ENCODE measurements at regions not wholly inside any gene's neighbourhood (a gene's known extent, or its start where the extent isn't known, plus 50 kb on each side); places are given as distances from the start of the nearest gene placed in this dataset.

DNA sequence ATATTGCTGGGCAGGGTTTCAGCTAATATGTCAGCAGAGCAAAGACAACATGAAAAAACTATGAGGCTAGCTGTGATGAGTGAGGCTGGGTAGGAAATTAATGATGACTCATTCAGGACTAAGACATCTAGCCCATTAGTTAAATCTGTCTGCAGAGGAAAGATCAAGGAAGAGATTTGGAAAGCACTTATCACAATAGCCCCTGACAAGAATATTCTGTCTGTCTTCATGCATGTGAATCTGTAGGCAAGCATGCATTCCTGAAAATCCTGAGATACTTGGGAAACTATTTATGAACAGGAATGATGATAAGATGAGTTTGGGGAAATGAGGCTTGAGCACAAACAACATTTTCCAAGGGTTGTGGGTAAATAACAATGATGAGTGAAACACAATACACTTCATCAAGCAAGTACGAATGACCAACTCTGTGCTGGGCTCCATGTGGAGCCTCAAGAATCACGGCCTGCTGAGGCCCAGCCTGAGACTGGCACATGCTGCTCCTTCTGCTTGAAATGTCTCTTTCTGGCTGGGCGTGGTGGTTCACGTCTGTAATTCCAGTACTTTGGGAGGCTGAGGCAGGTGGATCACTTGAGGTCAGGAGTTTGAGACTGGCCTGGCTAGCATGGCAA is 96.5 kb upstream of the ASIC2 start:
- H3K27me3 ChIP-seq (replicated peaks in 1 of 2; ENCODE audit: control insufficient read depth in 2 of 2, insufficient read depth in 2 of 2, low read length in 1 of 2), result no peaks in the 10 kb centered on the region
- ChIA-PET SMC1A (ENCODE audit: uncharacterized antibody, unreplicated experiment) (no interaction called here), RAD21 (ENCODE audit: unreplicated experiment) (no interaction called here), CTCF (no interaction called here), POLR2A (no interaction called here)
- H3K9me3 ChIP-seq (replicated peaks; ENCODE audit: control insufficient read depth, insufficient read depth, low read length), result no peaks in the 10 kb centered on the region
- in situ Hi-C loops (cut with MboI), result no loop called here
- no peaks in the 10 kb centered on the region for H3K36me3 ChIP-seq (ENCODE audit: control insufficient read depth in 2 of 2, insufficient read depth in 2 of 2, low read length in 1 of 2)
- FAIRE-seq (no peak), ATAC-seq (no peak), DNase-seq (ENCODE audit: low read depth, low spot score) (no peak)
- H3K4me2 ChIP-seq (ENCODE audit: control insufficient read depth, insufficient read depth), result no peak overlapping the region
- H3K9ac ChIP-seq (ENCODE audit: control insufficient read depth, insufficient read depth, low read length), result no peak overlapping the region
- no peaks in the 10 kb centered on the region for H3K4me1 ChIP-seq (ENCODE audit: control insufficient read depth, insufficient read depth, low read length)
- BruUV-seq (replicated peaks), result no TSS peak
- no peak overlapping the region for H3K27ac ChIP-seq (ENCODE audit: control insufficient read depth, insufficient read depth)
- no peaks in the 10 kb centered on the region for H4K20me1 ChIP-seq (ENCODE audit: control insufficient read depth, insufficient read depth)
- intact Hi-C loops (cut with micrococcal nuclease; ENCODE audit: unreplicated experiment), result no loop called here
- H2AFZ ChIP-seq (ENCODE audit: control insufficient read depth, low read depth, low read length), result no peak overlapping the region
- no peaks in the 10 kb centered on the region for H3K79me2 ChIP-seq (ENCODE audit: control insufficient read depth, insufficient read depth, low read length)
- TF ChIP-seq ZNF274 (IDR thresholded peaks at IDR 0.05; ENCODE audit: insufficient read depth, insufficient read length) (no peak), ATF7 (IDR thresholded peaks at IDR 0.05; ENCODE audit: low read depth) (no peak), JUND (IDR thresholded peaks at IDR 0.05; ENCODE audit: low read depth, low read length) (no peak), SUPT20H (IDR thresholded peaks at IDR 0.05; ENCODE audit: borderline replicate concordance, control insufficient read depth, low read depth, low read length) (no peak), SMC3 (IDR thresholded peaks at IDR 0.05; ENCODE audit: borderline replicate concordance, low read length) (no peak), CBX5 (IDR thresholded peaks at IDR 0.05; ENCODE audit: low read depth) (no peak), FOXM1 (IDR thresholded peaks at IDR 0.05; ENCODE audit: low read depth, low read length) (no peak), ASH2L (IDR thresholded peaks at IDR 0.05; ENCODE audit: borderline replicate concordance, low read depth) (no peak)
- TF ChIP-seq, protein P1, sequence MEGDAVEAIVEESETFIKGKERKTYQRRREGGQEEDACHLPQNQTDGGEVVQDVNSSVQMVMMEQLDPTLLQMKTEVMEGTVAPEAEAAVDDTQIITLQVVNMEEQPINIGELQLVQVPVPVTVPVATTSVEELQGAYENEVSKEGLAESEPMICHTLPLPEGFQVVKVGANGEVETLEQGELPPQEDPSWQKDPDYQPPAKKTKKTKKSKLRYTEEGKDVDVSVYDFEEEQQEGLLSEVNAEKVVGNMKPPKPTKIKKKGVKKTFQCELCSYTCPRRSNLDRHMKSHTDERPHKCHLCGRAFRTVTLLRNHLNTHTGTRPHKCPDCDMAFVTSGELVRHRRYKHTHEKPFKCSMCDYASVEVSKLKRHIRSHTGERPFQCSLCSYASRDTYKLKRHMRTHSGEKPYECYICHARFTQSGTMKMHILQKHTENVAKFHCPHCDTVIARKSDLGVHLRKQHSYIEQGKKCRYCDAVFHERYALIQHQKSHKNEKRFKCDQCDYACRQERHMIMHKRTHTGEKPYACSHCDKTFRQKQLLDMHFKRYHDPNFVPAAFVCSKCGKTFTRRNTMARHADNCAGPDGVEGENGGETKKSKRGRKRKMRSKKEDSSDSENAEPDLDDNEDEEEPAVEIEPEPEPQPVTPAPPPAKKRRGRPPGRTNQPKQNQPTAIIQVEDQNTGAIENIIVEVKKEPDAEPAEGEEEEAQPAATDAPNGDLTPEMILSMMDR (IDR thresholded peaks at IDR 0.05 in 2 of 3, conservative IDR thresholded peaks at IDR 0.05 in 1 of 3; ENCODE audit: control insufficient read depth in 2 of 3, extremely low read depth in 1 of 3, insufficient read depth in 1 of 3, low read depth in 3 of 3, low read length in 3 of 3), result no peak
- TF ChIP-seq, protein P2, sequence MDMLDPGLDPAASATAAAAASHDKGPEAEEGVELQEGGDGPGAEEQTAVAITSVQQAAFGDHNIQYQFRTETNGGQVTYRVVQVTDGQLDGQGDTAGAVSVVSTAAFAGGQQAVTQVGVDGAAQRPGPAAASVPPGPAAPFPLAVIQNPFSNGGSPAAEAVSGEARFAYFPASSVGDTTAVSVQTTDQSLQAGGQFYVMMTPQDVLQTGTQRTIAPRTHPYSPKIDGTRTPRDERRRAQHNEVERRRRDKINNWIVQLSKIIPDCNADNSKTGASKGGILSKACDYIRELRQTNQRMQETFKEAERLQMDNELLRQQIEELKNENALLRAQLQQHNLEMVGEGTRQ (IDR thresholded peaks at IDR 0.05; ENCODE audit: borderline replicate concordance, low read depth, low read length), result no peak
- 0% methylated on average over 4 of the region's 4 CpGs for WGBS (ENCODE audit: insufficient coverage, insufficient replicate concordance, low lambda C conversion rate, missing lambda C conversion rate)
- no peak overlapping the region for H3K4me3 ChIP-seq

Measured in GM12878 (cell line).